CD4-positive, alpha-beta T cell treated with Interleukin-17A for 1 hour (primary cell): ENCODE measurements at regions not wholly inside any gene's neighbourhood (a gene's known extent, or its start where the extent isn't known, plus 50 kb on each side); places are given as distances from the start of the nearest gene placed in this dataset.
A peak's percentile ranks its signal among the peaks of the same experiment; 100 is the strongest.
"Not testable (repeated sequence)": the region's sequence is repeated elsewhere in the genome, so short reads cannot be mapped to it uniquely, and the experiment has no call there.

Experiments
- DNase-seq: peaks from one replicate; pipeline ENCODE4 v3.0.0-alpha.2; 2020

DNA sequence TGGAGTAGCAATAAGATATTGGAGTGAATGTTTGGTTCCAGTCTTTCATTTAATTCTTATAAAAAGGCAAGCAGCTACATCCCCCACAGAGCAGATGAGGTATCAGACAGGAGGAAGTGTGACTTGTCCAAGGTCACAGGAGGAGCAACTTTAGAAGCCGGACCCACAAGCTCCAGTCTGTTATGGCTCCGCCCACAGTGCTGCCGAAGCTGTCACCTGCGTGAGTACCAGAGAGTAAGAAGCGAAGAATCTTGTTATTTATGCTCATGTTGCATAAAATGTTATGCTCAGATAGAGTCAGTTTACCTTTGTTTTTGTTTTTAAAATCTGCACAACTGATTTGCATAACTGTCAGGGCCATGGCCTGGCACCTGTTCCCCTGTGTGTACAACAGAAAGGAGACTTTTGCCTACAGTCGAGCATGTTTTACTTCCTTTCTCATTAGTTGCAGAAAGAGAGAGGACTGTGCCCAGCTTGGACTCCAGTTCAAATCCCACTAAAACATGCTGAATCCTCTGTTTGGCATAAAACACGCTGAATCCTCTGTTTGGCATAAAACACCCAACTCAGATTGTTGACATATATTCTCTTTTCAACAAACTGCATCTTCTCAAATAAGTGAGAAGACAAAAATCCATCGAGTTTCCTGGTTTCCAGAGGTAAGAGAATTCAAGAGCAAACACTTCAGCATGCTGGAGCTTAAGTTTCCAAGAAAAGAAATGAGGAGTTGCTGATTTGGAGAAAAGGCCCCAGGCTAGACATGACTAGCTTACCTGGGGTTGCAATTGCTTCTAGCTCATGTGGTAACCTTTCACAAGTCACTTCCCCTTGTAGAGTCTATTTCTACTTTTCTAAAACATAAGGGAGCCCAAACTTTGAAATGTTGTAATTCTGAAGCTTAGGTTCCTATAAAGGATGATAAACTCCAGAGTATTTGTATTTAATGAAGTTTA is 409.8 kb upstream of the ZMIZ1 start:
- DNase-seq = no peak

DNA sequence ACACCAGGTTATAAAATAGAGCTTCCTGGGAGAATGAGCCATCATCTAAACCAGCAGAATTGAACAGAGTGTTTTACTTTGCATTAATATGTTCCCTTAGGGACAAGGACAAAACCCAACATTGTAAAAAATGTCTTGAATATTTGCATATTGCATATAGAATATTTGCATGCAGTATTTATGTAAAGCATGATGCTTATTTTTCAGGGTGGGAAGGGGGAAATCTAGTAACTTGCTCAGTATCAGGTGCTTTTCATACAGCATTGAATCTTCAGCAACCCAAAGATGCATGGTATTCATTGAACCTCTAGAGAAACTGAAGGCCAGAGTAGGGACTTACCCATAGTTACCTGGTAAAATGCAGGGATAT is 409.2 kb upstream of the ZMIZ1 start:
- no peak for DNase-seq

DNA sequence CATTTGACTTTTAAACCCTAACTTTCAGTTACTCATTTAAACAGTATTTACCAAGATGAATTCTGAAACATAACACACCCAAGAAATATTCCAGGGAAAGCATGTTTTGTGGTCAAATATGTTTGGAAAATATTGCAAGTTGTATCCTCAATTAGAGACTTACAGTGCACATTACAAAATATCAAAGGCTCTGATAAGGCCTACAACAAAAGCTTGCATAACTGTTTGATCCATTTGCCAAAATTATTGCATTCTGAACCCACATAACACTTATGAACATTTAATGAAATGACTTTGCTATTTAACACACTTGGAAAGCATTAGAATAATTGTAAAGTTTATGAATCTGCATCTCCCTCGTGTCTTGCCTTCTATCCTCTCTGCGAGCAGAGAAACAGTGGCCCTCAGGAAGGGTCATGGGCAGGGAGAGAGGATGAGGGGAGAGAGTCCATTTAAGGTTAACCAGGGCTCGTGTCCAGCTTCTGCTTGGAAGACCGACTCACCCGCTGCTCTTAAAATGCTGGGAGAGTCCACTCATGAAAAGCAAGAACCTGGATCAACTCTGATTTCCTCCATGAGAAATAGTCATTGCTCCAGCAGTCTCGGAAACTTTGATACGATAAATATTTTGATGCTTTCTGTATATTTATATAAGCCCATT is 408.2 kb upstream of the ZMIZ1 start:
- DNase-seq = no peak

DNA sequence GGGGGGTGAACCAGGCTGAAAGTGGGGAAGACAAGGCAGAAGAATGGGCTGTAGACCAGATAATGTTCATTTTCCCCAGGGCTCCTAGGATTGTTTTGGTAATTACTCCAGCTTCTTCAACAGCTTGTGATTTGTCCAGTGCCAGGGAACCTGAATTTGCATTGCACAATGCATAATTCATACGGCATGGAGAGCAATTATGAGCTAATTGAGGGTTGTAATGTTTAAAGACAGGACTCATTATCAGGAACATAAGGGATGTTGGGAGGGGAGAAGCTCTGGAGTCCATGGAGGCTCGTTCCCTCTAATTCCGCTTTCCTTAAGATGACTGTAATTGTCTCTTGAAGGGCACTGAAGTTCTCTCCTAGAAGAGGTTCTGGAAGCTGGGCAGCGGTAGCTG is 405.0 kb upstream of the ZMIZ1 start:
- DNase-seq = no peak

DNA sequence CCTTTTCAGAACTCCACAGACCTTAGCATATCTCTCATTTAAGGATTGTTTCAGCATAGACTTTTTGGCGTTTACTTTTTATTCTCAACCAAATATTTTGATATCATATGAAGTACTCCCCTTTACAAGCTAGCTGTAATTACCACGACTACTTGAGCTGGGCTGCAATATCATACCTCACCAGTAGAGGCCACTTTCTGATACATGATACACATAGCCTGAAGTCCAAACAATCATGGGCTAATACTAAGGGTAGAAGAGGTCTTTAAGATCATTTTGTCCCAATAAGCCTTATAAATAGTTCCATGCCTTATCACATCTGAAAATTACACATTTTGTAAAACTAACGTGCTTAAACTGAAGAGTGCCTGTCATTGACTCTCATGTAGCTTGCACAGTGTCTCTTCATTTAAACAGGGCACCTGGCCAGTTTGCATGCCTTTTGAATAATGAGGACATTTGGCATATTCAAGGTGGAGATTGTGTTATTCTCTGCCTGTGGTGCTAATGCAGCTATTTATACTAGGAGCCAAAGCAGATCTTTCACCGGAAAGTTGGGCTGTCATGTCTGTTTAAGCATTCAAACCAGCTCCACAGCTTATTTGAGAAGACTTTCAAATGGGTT is 403.7 kb upstream of the ZMIZ1 start:
- DNase-seq = peak; percentile 4

DNA sequence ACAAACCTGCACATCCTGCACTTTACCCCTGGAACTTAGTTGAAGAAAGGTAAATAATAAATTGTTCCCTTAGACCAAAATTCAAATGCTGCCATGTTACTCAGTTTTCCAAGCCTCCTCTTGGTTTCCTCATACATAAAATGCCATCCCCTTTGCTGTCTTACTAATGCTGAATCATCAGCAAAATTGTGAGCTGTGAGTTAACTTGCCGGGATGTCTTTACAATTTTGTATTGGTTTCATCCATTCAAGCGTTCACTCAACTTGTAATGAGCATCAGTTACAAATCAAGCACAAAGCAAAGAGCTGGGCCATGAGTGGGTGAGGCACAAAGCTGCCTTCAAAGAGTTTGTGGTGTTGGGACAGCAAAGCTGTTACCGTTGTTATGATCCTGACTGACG is 395.8 kb upstream of the ZMIZ1 start:
- no peak for DNase-seq

DNA sequence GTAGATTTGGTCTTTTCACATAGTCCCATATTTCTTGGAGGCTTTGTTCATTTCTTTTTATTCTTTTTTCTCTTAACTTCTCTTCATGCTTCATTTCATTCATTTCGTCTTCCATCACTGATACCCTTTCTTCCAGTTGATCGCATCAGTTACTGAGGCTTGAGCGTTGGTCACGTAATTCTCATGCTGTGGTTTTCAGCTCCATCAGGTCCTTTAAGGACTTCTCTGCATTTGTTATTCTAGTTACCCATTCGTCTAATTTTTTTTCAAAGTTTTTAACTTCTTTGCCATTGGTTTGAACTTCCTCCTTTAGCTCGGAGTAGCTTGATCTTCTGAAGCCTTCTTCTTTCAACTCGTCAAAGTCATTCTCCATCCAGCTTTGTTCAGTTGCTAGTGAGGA is 387.6 kb upstream of the ZMIZ1 start:
- DNase-seq = not testable (repeated sequence)

DNA sequence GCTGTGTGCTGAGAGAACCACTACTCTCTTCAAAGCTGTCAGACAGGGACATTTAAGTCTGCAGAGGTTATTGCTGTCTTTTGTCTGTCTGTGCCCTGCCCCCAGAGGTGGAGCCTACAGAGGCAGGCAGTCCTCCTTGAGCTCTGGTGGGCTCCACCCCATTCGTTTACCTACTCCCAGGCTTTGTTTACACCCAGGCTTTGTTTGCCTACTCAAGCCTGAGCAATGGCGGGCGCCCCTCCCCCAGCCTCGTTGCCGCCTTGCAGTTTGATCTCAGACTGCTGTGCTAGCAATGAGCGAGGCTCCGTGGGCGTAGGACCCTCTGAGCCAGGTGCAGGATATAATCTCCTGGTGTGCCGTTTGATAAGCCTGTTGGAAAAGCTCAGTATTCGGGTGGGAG is 386.8 kb upstream of the ZMIZ1 start:
- not testable (repeated sequence) for DNase-seq

DNA sequence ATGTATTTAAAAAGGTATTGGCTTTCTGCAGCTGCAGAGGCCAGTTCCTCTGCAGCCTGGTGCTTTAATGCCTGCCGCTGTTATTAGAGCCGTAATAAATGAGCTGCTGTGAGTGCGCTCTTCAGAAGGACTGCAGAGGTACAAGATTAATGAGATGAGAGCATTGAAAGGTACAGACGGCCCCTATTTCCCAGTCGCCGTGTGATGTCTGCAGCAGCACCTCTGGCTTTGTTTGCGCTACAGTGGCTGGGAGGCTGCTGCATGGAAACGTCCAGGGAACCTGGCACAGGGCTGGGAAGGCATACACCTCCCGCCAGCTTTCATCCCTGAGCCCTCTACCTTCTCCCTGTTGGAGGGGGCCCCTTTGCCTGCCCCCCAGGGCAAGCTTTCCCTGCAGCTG is 383.8 kb upstream of the ZMIZ1 start:
- no peak for DNase-seq

DNA sequence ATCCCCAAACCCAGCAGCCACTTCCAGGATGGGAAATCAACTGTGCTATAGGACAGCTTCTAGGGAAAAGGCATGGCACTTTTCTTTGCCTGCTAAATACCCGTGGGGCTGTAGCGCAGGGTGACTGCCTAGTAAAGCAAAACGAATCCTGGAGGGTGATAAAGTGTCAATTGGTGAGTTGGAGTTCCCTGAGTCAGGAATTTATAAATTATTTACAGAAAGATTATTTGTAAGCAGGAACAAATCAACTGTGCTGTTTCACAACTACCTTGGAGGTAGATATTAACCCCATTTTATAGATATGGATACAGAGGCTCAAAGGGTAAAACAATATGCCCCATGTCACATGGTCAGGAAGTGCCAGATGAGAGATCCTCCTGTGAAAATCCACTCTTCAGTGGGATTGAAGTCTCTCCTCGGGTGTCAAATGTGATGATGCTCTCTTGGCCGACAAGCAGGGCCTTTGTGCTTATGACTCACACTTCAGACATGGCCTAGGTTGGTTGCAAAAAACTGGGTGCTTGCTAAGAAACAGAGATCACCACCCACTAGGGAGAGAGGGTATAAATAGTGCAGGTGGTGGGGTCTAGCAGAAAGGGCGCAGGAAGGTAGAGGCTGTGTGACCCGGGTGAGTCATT is 383.2 kb upstream of the ZMIZ1 start:
- DNase-seq = no peak

DNA sequence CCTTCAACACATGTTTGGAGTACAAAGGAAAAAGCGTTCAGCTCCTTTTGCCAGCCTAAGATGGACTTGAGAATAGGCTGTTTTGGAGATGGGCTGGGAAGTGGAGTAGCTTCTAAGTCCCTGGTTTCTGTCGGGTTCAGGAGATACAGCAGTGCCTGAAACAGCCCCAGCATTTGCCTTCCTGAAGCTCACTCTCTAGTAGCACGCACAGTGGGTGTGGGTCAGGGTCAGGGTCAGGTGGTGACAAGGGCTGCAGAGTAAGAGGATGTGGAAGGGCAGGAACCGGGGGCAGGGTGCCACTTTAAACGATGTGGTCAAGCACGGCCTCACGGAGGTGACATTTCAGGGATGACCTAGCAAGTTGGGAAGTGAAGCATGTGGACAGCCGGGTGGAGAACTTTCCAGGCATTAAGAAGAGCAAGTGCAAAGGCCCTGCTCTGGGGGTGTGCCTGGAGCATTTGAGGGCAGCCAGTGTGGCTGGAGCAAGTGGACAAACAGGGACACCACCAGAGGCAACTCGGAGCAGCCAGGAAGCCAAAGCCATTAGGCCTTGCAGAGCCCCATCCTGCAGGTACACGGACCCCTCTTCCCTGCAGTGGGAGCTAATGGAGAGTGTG is 382.2 kb upstream of the ZMIZ1 start:
- DNase-seq = no peak

DNA sequence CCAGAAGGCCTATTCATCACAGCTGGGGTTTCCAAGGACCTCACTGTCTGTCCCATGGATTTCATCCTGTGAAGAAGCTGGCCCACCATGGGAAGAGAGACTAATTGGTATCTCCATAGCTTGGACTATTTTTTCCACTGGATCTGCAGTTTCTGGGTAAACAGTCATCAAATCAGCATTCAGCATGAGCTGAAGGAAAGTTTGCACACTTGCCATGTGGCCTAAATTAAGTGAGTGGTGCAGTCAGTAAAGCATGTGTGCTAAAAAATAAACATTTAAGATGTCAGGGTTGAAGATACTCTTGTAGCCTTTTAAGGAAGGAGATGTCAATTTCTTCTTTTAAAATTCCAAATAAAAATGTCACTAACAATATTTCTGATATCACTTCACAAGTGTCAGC is 381.1 kb upstream of the ZMIZ1 start:
- no peak for DNase-seq

DNA sequence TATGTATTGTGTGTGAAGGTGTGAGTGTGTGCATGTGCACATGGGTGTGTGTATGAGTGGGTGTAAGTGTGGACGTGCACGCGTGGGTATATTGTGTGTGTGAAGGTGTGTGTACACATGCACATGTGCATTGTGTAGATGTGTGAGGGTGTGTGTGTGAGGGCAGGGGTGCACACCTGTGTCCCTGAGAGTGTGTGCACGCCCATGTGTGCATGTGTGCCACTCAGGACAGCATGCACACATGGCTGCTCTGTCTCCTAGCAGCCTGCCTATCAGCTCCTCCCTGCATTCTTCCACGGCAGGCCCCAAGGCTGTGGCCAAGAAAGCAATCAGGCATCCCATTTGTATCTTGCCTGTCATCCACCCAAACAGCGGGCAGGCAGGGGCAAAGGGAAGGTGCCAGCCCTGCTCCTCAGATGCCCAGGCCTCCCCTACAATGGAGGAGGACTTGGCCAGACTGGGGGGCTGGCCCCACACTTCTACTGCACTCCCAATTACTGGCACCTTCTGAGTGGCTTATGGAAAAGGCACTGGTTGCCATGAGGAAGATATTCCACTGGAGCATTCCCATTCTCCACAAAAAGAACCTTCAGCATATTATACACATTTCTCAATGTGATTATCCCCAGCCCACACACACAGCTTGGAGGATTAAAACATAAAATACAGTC is 380.4 kb upstream of the ZMIZ1 start:
- no peak for DNase-seq

DNA sequence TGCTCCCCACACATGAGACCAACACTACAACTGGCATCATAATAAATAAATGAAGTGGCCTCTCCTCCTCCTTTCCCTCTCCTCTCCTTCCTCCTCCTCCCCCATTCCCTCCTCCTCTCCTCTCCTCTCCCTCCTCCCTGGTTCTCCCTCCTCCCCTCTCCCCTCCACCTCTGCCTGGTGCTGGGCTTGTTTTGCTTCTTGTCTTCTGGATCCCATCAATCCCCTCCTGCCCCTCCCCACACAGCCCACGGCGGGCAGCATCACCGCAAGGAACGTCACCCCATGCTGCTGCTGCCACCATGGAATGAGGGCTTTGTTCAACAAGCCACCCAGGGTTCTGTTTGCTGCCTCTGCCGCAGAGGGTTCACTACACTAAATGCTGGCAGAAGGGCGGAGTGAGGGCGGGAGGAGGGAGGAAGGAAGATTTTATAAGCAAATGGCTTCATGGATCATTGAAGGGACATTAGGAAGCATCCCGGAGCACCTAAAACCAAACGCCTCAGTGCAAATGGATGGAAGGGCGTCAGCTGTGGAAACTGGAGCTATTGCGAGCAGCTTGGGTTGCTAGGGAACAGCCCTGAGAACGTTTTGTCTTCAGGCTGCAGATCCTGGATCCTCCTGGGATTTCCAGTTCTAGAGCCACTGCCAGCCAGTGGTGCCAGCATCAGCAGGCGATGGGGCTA is 379.7 kb upstream of the ZMIZ1 start:
- DNase-seq = no peak

DNA sequence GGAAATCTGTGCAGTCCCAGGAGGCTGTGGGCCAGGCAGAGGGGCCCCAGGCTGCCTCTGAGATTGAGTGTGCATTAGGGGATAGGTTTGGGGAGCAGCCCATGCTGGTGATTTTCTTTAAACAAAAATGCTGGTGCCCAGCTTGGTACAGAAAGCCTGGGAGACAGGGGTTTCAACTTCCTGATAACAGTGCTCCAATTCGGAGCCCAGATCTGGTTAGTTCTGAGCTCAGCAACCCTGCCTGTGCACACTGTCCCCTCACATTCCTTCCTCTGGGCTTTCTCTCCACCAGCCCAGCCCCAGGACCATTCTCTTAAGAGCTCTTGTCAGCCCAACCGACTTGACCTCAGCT is 379.2 kb upstream of the ZMIZ1 start:
- no peak for DNase-seq

DNA sequence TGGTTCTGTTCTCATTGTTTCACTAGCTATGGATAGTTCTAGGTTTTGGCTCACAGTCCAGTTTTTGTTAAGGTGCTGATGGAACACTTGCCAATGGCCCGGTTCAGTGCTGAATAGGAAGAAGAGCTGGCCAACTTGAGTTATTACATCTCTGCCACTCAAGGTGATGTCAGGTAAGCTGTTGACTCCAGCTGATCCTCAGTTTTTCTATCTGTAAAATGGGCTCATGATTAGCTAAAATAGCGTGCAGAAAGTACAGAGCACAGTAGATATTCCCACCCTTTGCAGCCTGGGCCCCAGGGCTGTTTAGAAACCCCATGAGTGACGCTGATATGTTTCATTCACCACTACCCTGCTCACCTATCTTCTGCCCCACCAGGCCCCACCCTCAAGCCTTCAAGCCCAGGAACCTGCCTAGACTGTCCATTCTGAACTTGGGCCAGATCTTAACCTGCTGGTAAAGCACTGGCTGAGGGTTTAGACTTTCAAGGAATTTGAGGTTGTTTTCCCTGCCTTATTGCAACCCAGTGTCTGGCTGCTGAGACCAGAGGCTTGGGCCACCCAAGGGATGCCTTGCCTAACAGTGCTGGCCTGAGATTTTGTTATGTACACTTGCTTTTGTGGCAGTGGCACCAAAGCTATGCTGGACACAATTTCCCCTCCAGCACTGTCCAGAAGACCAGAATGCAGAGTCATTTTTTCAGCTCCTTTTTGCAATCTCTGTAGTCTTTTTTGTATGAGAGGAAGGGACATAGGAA is 378.2 kb upstream of the ZMIZ1 start:
- DNase-seq = no peak

DNA sequence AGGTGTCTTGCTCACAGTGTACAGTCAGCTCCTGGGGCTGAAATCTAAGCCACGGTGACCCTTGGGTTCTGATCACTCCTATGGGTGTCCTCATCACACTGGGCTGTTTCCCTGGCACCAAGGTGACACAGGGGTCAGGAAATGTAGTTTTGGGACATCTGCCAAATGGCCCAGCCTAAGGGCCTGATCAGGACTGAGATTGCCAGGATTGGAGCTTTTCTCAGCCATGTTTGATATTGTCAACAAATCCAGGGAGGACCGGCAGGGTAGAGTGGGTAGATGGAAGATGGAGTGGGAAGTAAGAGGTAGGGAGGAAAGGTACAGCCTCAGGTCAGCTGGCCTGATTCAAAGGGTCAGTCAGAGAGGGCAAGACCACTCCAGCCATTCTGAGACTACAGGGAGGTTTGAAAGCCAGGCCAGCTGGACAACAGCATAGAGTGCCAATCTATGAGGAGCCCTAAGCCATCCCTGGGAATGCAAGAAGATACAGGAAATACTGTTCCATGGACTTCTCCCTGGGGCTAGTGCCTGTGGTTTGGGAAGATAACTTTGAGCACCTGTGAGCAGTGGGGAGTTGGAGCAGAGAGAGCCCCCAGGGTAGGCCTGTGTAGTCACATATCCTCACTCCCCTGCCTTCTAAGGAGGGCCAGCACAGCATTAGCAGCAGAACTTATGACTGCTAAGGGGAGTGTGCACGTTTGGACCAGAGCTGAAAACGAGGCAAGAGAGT is 377.3 kb upstream of the ZMIZ1 start:
- no peak for DNase-seq

DNA sequence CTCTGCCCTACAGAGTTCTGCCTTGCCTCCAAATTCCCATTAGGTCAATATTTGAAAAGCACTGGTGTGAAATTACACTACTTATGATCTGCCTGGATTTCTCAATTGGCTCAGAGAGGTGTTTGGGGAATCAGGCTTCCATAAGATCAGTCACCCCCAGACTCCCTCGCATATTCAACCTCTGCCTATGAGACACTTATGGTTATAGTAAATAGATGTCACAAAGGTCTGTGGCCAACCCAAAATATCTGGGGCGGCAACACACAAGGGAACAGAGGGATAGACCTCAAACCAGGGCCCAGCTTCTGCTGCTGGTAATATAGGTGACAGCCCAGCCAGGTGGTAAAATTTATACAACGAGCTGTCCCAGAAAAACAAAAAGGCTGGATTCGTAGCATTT is 376.7 kb upstream of the ZMIZ1 start:
- DNase-seq = no peak

DNA sequence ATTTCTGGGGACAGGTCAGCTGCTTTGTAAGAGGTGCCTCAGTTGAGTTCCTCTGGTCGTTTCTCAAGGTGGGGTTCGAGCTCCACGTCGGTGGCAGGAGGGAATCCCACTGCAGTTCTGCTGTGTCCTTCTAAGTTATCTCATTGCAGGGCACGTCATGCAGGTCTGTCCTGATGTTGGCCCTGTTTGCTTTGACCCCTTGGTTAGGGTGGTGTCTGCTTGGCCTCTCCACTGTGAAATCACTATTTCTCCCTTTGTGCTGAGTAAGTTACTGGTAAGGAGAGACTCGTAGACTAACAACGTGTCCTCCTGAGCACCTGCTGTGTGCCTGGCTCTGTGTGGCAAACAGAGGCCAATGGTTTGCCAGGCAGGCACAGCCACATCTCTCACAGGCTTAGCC is 372.9 kb upstream of the ZMIZ1 start:
- no peak for DNase-seq

DNA sequence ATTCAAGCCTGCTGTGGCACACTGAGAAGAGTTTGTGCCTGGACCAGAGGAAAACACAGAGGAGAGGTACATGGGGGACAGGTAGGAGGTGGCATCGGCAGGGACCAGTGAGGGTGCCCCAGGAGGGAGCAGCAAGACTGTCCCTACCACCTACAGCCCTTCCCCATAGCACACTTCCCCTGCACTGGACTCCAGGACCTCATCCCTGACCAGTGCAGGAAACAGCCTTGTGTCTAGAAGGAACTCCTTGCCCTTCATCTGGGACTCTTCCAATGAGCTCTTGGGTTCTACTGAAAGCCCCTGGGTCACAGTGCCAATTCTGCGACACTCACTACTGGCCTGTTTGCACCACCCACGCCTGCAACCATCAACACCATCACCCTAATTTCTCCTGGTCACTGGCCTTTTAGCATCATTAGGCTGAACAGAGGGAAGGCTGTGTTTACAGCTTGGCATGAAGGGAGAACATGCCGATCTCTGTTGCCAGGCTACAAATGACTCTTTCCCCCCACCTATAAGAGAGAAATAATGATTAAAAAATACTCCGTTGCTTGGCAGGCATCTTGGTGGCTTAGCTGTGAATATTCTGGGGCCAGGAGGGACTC is 371.9 kb upstream of the ZMIZ1 start:
- no peak for DNase-seq
